NK-92 treated with Interleukin-12 subunit alpha and Interleukin-12 subunit beta, amount 100 ng/mL, for 24 hours (cell line): ENCODE measurements at regions not wholly inside any gene's neighbourhood (a gene's known extent, or its start where the extent isn't known, plus 50 kb on each side); places are given as distances from the start of the nearest gene placed in this dataset.

Experiments used
- DNase-seq: peaks from one replicate; lab custom pipeline; 2025; lab: John Stamatoyannopoulos, UW

- DNase-seq: no peak
These were observed 356.5 kb upstream of the PTBP2 start for GRCh38 chr1:96365076-96365475.

GRCh38 chr1:96365596-96366390 is 355.8 kb upstream of the PTBP2 start:
- DNase-seq: no peak

GRCh38 chr1:96366516-96366915 is 355.1 kb upstream of the PTBP2 start:
- DNase-seq: no peak

- DNase-seq: no peak
These were observed 353.8 kb upstream of the PTBP2 start for GRCh38 chr1:96367791-96368190.

GRCh38 chr1:96370757-96371156 is 350.8 kb upstream of the PTBP2 start:
- no peak for DNase-seq

- DNase-seq: no peak
These were observed 348.7 kb upstream of the PTBP2 start for GRCh38 chr1:96372881-96373280.

GRCh38 chr1:96374076-96374762 is 347.4 kb upstream of the PTBP2 start:
- DNase-seq: no peak

- no peak for DNase-seq
These were observed 344.7 kb upstream of the PTBP2 start for GRCh38 chr1:96376846-96377245.

GRCh38 chr1:96384611-96385010 is 337.0 kb upstream of the PTBP2 start:
- no peak for DNase-seq

- no peak for DNase-seq
These were observed 333.8 kb upstream of the PTBP2 start for GRCh38 chr1:96387785-96388184.

GRCh38 chr1:96388421-96389310 is 332.9 kb upstream of the PTBP2 start:
- no peak for DNase-seq

- DNase-seq: no peak
These were observed 321.5 kb upstream of the PTBP2 start for GRCh38 chr1:96400089-96400488.

GRCh38 chr1:96409087-96409486 is 312.5 kb upstream of the PTBP2 start:
- DNase-seq: no peak

- no peak for DNase-seq
These were observed 311.9 kb upstream of the PTBP2 start for GRCh38 chr1:96409689-96410088.

- DNase-seq: no peak
These were observed 310.6 kb upstream of the PTBP2 start for GRCh38 chr1:96411006-96411405.

GRCh38 chr1:96414598-96414997 is 307.0 kb upstream of the PTBP2 start:
- DNase-seq: no peak

GRCh38 chr1:96416111-96416595 is 305.4 kb upstream of the PTBP2 start:
- no peak for DNase-seq

- no peak for DNase-seq
These were observed 304.7 kb upstream of the PTBP2 start for GRCh38 chr1:96416701-96417444.

GRCh38 chr1:96418969-96419368 is 302.6 kb upstream of the PTBP2 start:
- DNase-seq: no peak

GRCh38 chr1:96424877-96425276 is 296.7 kb upstream of the PTBP2 start:
- DNase-seq: no peak

- DNase-seq: no peak
These were observed 296.0 kb upstream of the PTBP2 start for GRCh38 chr1:96425382-96426129.
